NT2/D1 (cell line): ENCODE measurements at regions not wholly inside any gene's neighbourhood (a gene's known extent, or its start where the extent isn't known, plus 50 kb on each side); places are given as distances from the start of the nearest gene placed in this dataset.

Experiments
- DNase-seq: peaks from one replicate; pipeline ENCODE4 v3.0.0-alpha.2; 2011; ENCODE audit warnings: low read depth, low spot score
- H3K27me3 ChIP-seq: 2 replicates; pipeline ENCODE4 v1.6.0; 2011; ENCODE audit warnings: mild to moderate bottlenecking; ENCODE audit not compliant: insufficient read length, insufficient read depth
- H3K36me3 ChIP-seq: 2 replicates; pipeline ENCODE4 v1.6.1; 2011; ENCODE audit warnings: mild to moderate bottlenecking, low read length, mixed read lengths; ENCODE audit not compliant: insufficient read depth, insufficient read length
- H3K4me1 ChIP-seq: 2 replicates; pipeline ENCODE4 v1.5.1; 2011; ENCODE audit not compliant: insufficient read depth, insufficient read length
- H3K4me3 ChIP-seq: 2 replicates; pipeline ENCODE4 v1.5.1; 2011; ENCODE audit warnings: low read depth; ENCODE audit not compliant: insufficient read length
- H3K9ac ChIP-seq: 2 replicates; pipeline ENCODE4 v1.6.0; 2011; ENCODE audit warnings: low read depth; ENCODE audit not compliant: insufficient read length
- H3K9me3 ChIP-seq: 2 replicates; pipeline ENCODE4 v1.5.1; 2011; ENCODE audit warnings: mild to moderate bottlenecking, low read length; ENCODE audit not compliant: insufficient read depth
- SUZ12 ChIP-seq: IDR thresholded peaks from 2 replicates; pipeline ENCODE4 v1.6.1; 2011; ENCODE audit not compliant: insufficient read length, insufficient read depth; ENCODE audit errors: extremely low read depth
- YY1 ChIP-seq: IDR thresholded peaks from 2 replicates; pipeline ENCODE4 v1.6.1; 2011; ENCODE audit not compliant: insufficient read length, insufficient read depth
- ZNF274 ChIP-seq: IDR thresholded peaks from 2 replicates; pipeline ENCODE4 v1.6.1; 2011; ENCODE audit warnings: mild to moderate bottlenecking, low read depth, low read length

DNA sequence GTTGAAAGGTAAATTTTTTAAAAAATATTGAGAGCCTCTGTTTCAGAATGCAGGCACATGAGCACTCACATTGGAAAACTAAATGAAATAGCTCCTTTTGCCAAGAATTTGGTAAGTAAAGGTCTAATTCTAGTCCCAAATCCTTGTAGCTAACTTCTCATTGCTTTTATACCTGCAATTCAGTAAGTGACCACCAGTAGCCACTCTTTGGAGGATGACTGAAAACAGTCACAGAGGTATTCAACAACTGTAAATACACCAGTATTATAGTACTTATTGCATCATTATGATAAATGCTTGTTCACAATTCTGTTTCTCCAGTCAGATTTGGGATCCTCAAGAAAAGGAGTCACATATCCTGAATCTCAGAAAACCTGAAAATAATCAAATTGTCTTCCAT is 562.4 kb upstream of the CDH11 start:
- TF ChIP-seq SUZ12 (no peak), YY1 (no peak), ZNF274 (no peak)
- peaks cover 20% of the 10 kb centered on the region for H3K9me3 ChIP-seq
- H3K9ac ChIP-seq, result no peak overlapping the region
- no peaks in the 10 kb centered on the region for H3K4me1 ChIP-seq
- no peak overlapping the region for H3K4me3 ChIP-seq
- no peaks in the 10 kb centered on the region for H3K36me3 ChIP-seq
- no peaks in the 10 kb centered on the region for H3K27me3 ChIP-seq
- DNase-seq, result no peak

- Histone ChIP-seq H3K4me3 (no peak overlapping the region), H3K36me3 (no peaks in the 10 kb centered on the region), H3K4me1 (no peaks in the 10 kb centered on the region), H3K9me3 (peaks cover 17% of the 10 kb centered on the region), H3K27me3 (no peaks in the 10 kb centered on the region), H3K9ac (no peak overlapping the region)
- TF ChIP-seq ZNF274 (no peak), YY1 (no peak), SUZ12 (no peak)
- no peak for DNase-seq
Observed at GRCh38 chr16:65681406-65681805, 559.5 kb upstream of the CDH11 start.

DNA sequence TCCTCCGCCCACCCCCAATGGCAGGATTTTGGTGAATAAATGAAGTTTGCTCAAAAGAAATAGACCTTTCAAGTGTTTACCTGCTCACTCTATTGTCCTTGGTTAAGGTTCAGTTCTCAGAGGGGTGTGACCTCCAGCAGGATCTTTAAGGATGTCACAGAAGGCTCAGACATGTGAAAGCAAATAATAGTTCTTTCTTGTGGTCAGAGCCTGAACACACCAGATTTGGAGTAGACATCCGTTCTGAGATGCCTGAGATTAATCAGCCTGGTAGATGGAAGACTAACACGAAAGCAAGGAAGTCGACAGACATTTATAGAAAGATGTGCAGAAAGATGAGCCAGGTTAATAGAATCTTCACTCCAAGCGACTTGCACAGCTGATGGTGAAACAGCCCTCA is 557.9 kb upstream of the CDH11 start:
- H3K9ac ChIP-seq, result no peak overlapping the region
- H3K4me3 ChIP-seq, result no peak overlapping the region
- no peak for DNase-seq
- no peak for TF ChIP-seq YY1
- TF ChIP-seq ZNF274, result no peak
- TF ChIP-seq SUZ12, result no peak
- peaks cover 17% of the 10 kb centered on the region for H3K9me3 ChIP-seq
- no peaks in the 10 kb centered on the region for H3K36me3 ChIP-seq
- no peaks in the 10 kb centered on the region for H3K4me1 ChIP-seq
- H3K27me3 ChIP-seq, result no peaks in the 10 kb centered on the region

GRCh38 chr16:65675161-65675560 is 553.3 kb upstream of the CDH11 start:
- no peaks in the 10 kb centered on the region for H3K36me3 ChIP-seq
- no peaks in the 10 kb centered on the region for H3K27me3 ChIP-seq
- no peak overlapping the region for H3K4me3 ChIP-seq

DNA sequence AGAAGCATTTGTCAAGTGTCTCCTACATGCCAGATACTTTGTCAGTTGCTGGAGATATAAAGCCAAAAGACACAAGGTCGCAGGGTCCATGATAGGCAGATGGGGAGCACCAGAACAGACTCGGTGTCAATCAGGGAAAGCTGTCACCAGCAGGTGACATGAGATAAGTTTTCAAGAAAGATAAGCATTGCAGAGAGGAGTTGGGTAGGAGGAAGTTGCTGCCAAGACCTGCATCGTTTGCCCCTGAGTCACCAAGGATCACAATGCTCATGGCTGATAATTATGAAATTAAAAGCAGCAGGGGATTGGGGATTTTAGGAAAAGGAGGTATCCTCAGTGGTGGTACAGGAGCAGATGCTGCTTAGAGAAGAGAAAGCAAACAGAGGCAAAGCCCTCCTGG is 551.1 kb upstream of the CDH11 start:
- no peak for DNase-seq
- Histone ChIP-seq H3K9me3 (peaks cover 14% of the 10 kb centered on the region; the same call in 1 of the 2 replicates), H3K36me3 (no peaks in the 10 kb centered on the region), H3K4me1 (no peaks in the 10 kb centered on the region), H3K27me3 (no peaks in the 10 kb centered on the region), H3K9ac (no peak overlapping the region), H3K4me3 (no peak overlapping the region)
- TF ChIP-seq YY1, result no peak

More at GRCh38 chr16:65675161-65675560, 553.3 kb upstream of the CDH11 start:
- TF ChIP-seq ZNF274, result no peak
- Histone ChIP-seq H3K4me1 (no peaks in the 10 kb centered on the region), H3K9ac (no peak overlapping the region), H3K9me3 (peaks cover 10% of the 10 kb centered on the region; the same call in 1 of the 2 replicates)
- DNase-seq, result no peak

DNA sequence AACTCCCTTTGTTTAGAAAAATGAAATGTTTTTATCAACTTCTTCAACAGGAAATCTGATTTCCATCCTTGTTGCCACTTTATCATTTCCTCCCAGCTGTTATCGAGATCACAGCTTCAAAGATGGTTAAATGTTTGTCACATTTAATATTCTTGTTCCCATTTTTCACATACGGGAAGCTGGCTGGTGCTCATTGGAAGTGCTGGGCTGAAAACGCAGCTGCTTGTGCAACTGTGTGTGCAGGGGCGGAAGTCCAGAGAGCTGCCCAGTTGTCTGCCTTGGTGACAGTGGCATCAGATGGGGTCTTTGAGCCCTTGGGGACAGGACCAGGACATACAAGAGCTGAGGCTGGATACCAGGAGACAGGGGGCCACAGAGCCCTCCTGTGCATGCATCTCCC is 549.2 kb upstream of the CDH11 start:
- Histone ChIP-seq H3K9ac (no peak overlapping the region), H3K9me3 (peaks cover 14% of the 10 kb centered on the region; the same call in 1 of the 2 replicates), H3K36me3 (no peaks in the 10 kb centered on the region), H3K4me3 (no peak overlapping the region), H3K27me3 (no peaks in the 10 kb centered on the region), H3K4me1 (peaks cover 5% of the 10 kb centered on the region)
- DNase-seq, result no peak
- TF ChIP-seq ZNF274 (no peak), SUZ12 (no peak), YY1 (no peak)

DNA sequence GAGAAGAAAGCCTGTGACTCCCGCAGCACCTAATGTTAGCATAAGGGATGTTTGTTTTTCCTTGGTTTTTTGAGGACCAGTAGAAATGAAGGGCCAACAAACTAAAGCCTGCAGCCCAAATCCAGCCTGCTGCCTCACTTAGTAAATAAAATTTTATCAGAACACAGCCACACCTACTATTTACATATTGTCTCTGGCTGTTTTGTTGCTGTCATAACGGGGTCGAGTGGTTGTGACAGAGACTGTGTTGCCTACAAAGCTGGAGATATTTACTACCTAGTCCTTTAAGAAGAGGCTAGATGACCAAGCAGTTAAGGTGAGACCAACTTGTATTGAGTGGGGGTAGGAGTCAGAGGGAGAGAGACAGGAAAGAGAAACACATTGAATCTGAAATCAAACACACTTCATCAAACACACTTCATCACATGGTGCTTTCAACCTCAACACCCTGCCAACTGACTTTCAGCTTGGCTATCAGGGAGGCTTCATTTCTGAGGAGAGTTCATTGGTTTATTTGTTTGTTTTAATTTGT is 546.3 kb upstream of the CDH11 start:
- H3K36me3 ChIP-seq, result no peaks in the 10 kb centered on the region
- no peak for DNase-seq
- no peak for TF ChIP-seq YY1
- no peak for TF ChIP-seq SUZ12
- TF ChIP-seq ZNF274, result no peak
- no peak overlapping the region for H3K4me3 ChIP-seq
- peaks cover 8% of the 10 kb centered on the region for H3K4me1 ChIP-seq
- peaks cover 14% of the 10 kb centered on the region; the same call in 1 of the 2 replicates for H3K9me3 ChIP-seq
- H3K27me3 ChIP-seq, result no peaks in the 10 kb centered on the region
- no peak overlapping the region for H3K9ac ChIP-seq

DNA sequence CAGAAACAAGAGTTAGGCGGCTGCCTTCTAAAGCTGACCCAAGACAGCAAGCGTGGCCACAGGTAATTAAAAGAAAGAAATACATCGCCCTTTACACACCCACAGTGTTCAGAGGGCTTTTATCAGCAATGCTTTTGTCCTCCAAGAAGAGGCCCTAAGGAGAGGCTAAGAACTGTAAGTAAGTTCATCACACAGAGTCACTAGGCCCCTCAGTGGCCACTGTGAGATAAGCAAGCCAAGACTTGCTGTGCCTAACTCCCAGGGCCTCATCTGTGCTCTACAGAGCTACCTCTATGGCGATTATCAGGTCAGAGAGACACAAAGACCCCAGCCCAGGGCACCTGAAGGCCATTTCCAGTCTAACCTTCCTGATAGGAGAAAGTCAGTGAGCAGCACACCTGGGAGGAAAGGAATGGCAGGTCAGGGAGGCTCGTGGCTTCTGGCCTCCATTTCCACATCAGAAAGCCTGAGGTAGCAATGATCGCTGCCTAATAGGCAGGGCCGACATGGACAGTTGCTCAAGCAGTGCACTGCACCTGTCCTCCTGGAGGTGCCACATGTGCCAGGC is 545.2 kb upstream of the CDH11 start:
- peak; percentile 27 for DNase-seq
- peaks cover 8% of the 10 kb centered on the region for H3K4me1 ChIP-seq
- TF ChIP-seq YY1 (no peak), ZNF274 (no peak), SUZ12 (no peak)
- H3K9ac ChIP-seq, result no peak overlapping the region
- H3K9me3 ChIP-seq, result peaks cover 9% of the 10 kb centered on the region; the same call in 1 of the 2 replicates
- no peaks in the 10 kb centered on the region for H3K36me3 ChIP-seq
- H3K4me3 ChIP-seq, result no peak overlapping the region
- H3K27me3 ChIP-seq, result no peaks in the 10 kb centered on the region
